GM12878 (cell line): ENCODE measurements at regions not wholly inside any gene's neighbourhood (a gene's known extent, or its start where the extent isn't known, plus 50 kb on each side); places are given as distances from the start of the nearest gene placed in this dataset.

ENCODE experiments used
- ATAC-seq: fragments of 200-7000 bp; cut with Tn5 transposase; 3 replicates; pipeline ENCODE4 v1.9.1; 2020; ENCODE audit warnings: mild to moderate bottlenecking, moderate library complexity
- BruUV-seq: library from RNA; stranded (reverse); fragments of 400-500 nt; replicated peaks from 2 replicates; lab custom pipeline; 2021; lab: Mats Ljungman, UMichigan
- CTCF ChIA-PET: fragments of 300-600 bp; sonication (Branson Sonifier 250); formaldehyde crosslinking; extraction: SDS; loops from one replicate; lab custom pipeline; 2021; ENCODE audit warnings: inconsistent platforms; lab: Yijun Ruan, JAX
- POLR2A ChIA-PET: fragments of 350-600 bp; formaldehyde crosslinking; extraction: SDS; loops from one replicate; lab custom pipeline; 2021; ENCODE audit warnings: inconsistent platforms; lab: Charles Lee
- RAD21 ChIA-PET: fragments of 300-600 bp; sonication (Branson Sonifier 250); formaldehyde crosslinking; loops from one replicate; lab custom pipeline; 2023; ENCODE audit warnings: antibody characterized with exemption; ENCODE audit not compliant: unreplicated experiment; lab: Charles Lee
- SMC1A ChIA-PET: fragments of 300-600 bp; sonication (Branson Sonifier 250); formaldehyde crosslinking; loops from one replicate; lab custom pipeline; 2023; ENCODE audit not compliant: unreplicated experiment, uncharacterized antibody; lab: Charles Lee
- DNase-seq: peaks from one replicate; pipeline ENCODE4 v3.0.0-alpha.2; 2011; ENCODE audit warnings: low read depth, low spot score
- FAIRE-seq: peaks from 3 replicates; lab custom pipeline; 2011; peaks lifted over from hg19 to GRCh38; lab: Jason Lieb, UNC
- H2AFZ ChIP-seq: 2 replicates; pipeline ENCODE4 v1.6.0; 2011; ENCODE audit warnings: low read depth, low read length, control low read depth; ENCODE audit not compliant: control insufficient read depth
- H3K27ac ChIP-seq: 2 replicates; pipeline ENCODE4 v1.5.1; 2011; ENCODE audit warnings: control low read depth; ENCODE audit not compliant: control insufficient read depth, insufficient read depth
- H3K27me3 ChIP-seq, 2 experiments: replicated peaks in 1 of 2; 2 replicates each; pipeline versions ENCODE4 v1.6.0 to v1.6.1; 2011; ENCODE audit warnings: low read length in 1 of 2; ENCODE audit not compliant: control insufficient read depth in 2 of 2, insufficient read depth in 2 of 2
- H3K36me3 ChIP-seq, 2 experiments: 2 replicates each; pipeline ENCODE4 v1.5.1; 2011; ENCODE audit warnings: low read length in 1 of 2; ENCODE audit not compliant: control insufficient read depth in 2 of 2, insufficient read depth in 2 of 2
- H3K4me1 ChIP-seq: 2 replicates; pipeline ENCODE4 v1.6.1; 2011; ENCODE audit warnings: mild to moderate bottlenecking, low read length, moderate library complexity, mixed read lengths; ENCODE audit not compliant: control insufficient read depth, insufficient read depth
- H3K4me2 ChIP-seq: 2 replicates; pipeline ENCODE4 v1.6.0; 2011; ENCODE audit warnings: control low read depth; ENCODE audit not compliant: control insufficient read depth, insufficient read depth
- H3K4me3 ChIP-seq: fragments of 200-600 bp; sonication (generic); 2 replicates; pipeline ENCODE4 v1.5.1; 2016
- H3K79me2 ChIP-seq: 2 replicates; pipeline ENCODE4 v1.6.0; 2011; ENCODE audit warnings: low read length; ENCODE audit not compliant: control insufficient read depth, insufficient read depth
- H3K9ac ChIP-seq: 2 replicates; pipeline ENCODE4 v1.8.0; 2011; ENCODE audit warnings: low read length, control low read depth, mixed read lengths; ENCODE audit not compliant: control insufficient read depth, insufficient read depth
- H3K9me3 ChIP-seq: replicated peaks from 3 replicates; pipeline ENCODE4 v1.5.1; 2011; ENCODE audit warnings: mild to moderate bottlenecking, low read length; ENCODE audit not compliant: control insufficient read depth, insufficient read depth
- H4K20me1 ChIP-seq: 2 replicates; pipeline ENCODE4 v1.6.0; 2011; ENCODE audit not compliant: control insufficient read depth, insufficient read depth
- CHD1 ChIP-seq: IDR thresholded peaks from 2 replicates; pipeline ENCODE4 v1.6.1; 2012; ENCODE audit warnings: low read depth, low read length, improper control_type of control experiment
- EGR1 ChIP-seq, 2 experiments: IDR thresholded peaks; 1 replicate in 1 of 2; 2 replicates in 1 of 2; pipeline ENCODE4 v1.6.1; 2011 to 2012; ENCODE audit warnings: low read depth in 2 of 2, low read length in 2 of 2, borderline replicate concordance in 1 of 2, mild to moderate bottlenecking in 1 of 2, moderate library complexity in 1 of 2
- GABPA ChIP-seq: IDR thresholded peaks from 2 replicates; pipeline ENCODE4 v1.6.1; 2014; ENCODE audit warnings: antibody characterized with exemption, low read depth, mild to moderate bottlenecking, inconsistent platforms
- JUND ChIP-seq: IDR thresholded peaks from 2 replicates; pipeline ENCODE4 v1.6.1; 2012; ENCODE audit warnings: low read depth, mild to moderate bottlenecking, low read length, improper control_type of control experiment, moderate library complexity
- LARP7 ChIP-seq: fragments of 450-650 bp; IDR thresholded peaks from 2 replicates; pipeline ENCODE4 v1.6.1; 2017; ENCODE audit warnings: mild to moderate bottlenecking
- SP1 ChIP-seq: IDR thresholded peaks from one replicate; pipeline ENCODE4 v1.6.1; 2011; ENCODE audit warnings: low read depth, low read length
- SUZ12 ChIP-seq: fragments of 200-600 bp; sonication (generic); IDR thresholded peaks from one replicate; pipeline ENCODE4 v1.6.1; 2018; ENCODE audit warnings: antibody characterized with exemption, mild to moderate bottlenecking; ENCODE audit not compliant: unreplicated experiment
- WGBS: methylation state at CpG from one replicate; pipeline ENCODE4 v1.1.6; 2016; ENCODE audit warnings: low lambda C conversion rate; ENCODE audit not compliant: insufficient replicate concordance, insufficient coverage; ENCODE audit errors: missing lambda C conversion rate; 5-methylcytosine and 5-hydroxymethylcytosine counted together
- in situ Hi-C: fragments of 300-500 bp; cut with MboI; formaldehyde crosslinking; loops from 9 replicates; pipeline ENCODE4 v1.14.3; 2018; ENCODE audit warnings: mixed read lengths
- intact Hi-C: fragments of 100-400 bp; cut with micrococcal nuclease; formaldehyde crosslinking; loops from one replicate; pipeline ENCODE4 v1.14.2; 2022; ENCODE audit not compliant: unreplicated experiment
- TF ChIP-seq, protein P1 (sequence below): fragments of 450-650 bp; IDR thresholded peaks from 2 replicates; pipeline ENCODE4 v1.6.1; 2017; ENCODE audit warnings: mild to moderate bottlenecking, moderate library complexity
- TF ChIP-seq, protein P2 (sequence below): fragments of 450-650 bp; IDR thresholded peaks from 2 replicates; pipeline ENCODE4 v1.6.1; 2014; ENCODE audit warnings: mild to moderate bottlenecking
- TF ChIP-seq, protein P3 (sequence below): fragments of 450-650 bp; IDR thresholded peaks from 2 replicates; pipeline ENCODE4 v1.6.1; 2018; ENCODE audit warnings: borderline replicate concordance, mild to moderate bottlenecking; ENCODE audit not compliant: partially characterized antibody

DNA sequence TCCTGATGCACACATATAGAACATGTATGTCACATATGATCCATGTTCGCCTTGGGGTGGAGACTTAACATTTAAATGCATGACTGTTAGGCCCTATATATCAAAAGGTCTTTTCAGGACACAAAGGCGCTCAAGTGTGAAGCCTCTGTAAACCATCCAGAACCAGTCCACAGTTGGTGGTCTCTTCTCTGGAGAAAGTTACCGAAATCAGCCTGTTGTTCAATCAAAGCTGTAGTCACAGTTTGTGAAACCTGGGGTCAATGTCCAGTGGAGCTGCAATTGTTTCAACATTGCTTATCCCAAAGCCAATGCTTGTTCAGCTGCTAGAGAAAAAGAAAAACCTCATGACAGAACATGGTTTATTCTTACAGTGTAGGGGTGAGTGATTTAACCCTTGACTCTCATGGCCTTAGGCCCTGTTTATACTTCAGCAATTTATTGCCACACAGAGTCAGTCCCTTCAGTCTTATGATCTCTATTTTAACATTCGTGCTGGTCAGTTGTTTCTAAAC lies 193.6 kb upstream of the CST7 start (continued):
- TF ChIP-seq, protein P1, sequence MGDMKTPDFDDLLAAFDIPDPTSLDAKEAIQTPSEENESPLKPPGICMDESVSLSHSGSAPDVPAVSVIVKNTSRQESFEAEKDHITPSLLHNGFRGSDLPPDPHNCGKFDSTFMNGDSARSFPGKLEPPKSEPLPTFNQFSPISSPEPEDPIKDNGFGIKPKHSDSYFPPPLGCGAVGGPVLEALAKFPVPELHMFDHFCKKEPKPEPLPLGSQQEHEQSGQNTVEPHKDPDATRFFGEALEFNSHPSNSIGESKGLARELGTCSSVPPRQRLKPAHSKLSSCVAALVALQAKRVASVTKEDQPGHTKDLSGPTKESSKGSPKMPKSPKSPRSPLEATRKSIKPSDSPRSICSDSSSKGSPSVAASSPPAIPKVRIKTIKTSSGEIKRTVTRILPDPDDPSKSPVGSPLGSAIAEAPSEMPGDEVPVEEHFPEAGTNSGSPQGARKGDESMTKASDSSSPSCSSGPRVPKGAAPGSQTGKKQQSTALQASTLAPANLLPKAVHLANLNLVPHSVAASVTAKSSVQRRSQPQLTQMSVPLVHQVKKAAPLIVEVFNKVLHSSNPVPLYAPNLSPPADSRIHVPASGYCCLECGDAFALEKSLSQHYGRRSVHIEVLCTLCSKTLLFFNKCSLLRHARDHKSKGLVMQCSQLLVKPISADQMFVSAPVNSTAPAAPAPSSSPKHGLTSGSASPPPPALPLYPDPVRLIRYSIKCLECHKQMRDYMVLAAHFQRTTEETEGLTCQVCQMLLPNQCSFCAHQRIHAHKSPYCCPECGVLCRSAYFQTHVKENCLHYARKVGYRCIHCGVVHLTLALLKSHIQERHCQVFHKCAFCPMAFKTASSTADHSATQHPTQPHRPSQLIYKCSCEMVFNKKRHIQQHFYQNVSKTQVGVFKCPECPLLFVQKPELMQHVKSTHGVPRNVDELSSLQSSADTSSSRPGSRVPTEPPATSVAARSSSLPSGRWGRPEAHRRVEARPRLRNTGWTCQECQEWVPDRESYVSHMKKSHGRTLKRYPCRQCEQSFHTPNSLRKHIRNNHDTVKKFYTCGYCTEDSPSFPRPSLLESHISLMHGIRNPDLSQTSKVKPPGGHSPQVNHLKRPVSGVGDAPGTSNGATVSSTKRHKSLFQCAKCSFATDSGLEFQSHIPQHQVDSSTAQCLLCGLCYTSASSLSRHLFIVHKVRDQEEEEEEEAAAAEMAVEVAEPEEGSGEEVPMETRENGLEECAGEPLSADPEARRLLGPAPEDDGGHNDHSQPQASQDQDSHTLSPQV, result no peak
- TF ChIP-seq EGR1 (IDR thresholded peaks at IDR 0.05; ENCODE audit: borderline replicate concordance in 1 of 2, low read depth in 2 of 2, low read length in 2 of 2), result no peak

DNA sequence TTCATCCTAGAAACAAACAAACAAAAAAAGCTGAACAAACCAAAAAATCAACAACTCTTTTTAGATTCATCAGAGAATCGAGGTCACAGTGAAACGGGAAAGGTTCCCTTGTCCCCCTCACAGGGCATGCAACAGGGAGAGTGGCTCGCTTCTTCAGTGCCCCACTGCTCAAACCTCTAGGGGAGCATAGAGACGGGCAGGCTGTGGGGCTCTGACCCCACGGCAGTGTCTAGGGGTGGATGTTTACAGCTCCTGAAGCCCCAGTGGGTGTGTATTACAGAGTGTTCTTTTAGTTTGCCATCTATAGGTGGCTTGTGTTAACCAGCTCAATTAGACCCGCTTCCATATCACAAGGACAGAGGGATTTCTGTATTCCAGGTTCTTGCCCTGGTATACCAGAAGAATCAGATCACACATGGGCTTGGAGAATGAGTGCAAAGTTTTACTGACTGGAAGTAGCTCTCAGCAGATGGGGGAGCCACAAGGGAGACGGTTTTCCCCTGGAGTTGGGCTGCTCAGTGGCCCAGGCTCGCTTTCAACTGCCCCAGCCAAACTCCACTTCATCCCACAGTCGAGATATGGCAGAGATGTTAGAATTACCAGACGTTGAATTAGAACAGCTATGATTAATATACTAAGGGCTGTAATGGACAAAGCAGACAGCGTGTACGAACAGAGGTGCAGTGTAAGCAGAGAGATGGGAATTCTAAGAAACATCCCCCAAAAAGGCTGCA lies 192.6 kb upstream of the CST7 start:
- DNase-seq (no peak), ATAC-seq (no peak), FAIRE-seq (no peak)
- H3K36me3 ChIP-seq, result no peaks in the 10 kb centered on the region
- CTCF ChIA-PET, result no interaction called here
- H3K79me2 ChIP-seq, result no peaks in the 10 kb centered on the region
- POLR2A ChIA-PET, result no interaction called here
- no peaks in the 10 kb centered on the region for H3K27me3 ChIP-seq
- H3K4me3 ChIP-seq, result no peak overlapping the region
- H3K9ac ChIP-seq, result no peak overlapping the region
- in situ Hi-C loops, result no loop called here
- H4K20me1 ChIP-seq, result no peaks in the 10 kb centered on the region
- SMC1A ChIA-PET, result interaction anchor here (0.6 kb wide), 1 partner anchor 229 kb away, joined by 3 read pairs; no protein-coding TSS in a partner anchor
- BruUV-seq, result no TSS peak
- H3K9me3 ChIP-seq, result no peaks in the 10 kb centered on the region; the same call in 2 of the 3 replicates
- 13% methylated on average over 12 of the region's 12 CpGs for WGBS
- RAD21 ChIA-PET, result no interaction called here
- H3K4me2 ChIP-seq, result no peak overlapping the region
- TF ChIP-seq, protein P2, sequence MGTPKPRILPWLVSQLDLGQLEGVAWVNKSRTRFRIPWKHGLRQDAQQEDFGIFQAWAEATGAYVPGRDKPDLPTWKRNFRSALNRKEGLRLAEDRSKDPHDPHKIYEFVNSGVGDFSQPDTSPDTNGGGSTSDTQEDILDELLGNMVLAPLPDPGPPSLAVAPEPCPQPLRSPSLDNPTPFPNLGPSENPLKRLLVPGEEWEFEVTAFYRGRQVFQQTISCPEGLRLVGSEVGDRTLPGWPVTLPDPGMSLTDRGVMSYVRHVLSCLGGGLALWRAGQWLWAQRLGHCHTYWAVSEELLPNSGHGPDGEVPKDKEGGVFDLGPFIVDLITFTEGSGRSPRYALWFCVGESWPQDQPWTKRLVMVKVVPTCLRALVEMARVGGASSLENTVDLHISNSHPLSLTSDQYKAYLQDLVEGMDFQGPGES, result no peak
- TF ChIP-seq CHD1 (no peak), LARP7 (no peak), JUND (no peak), GABPA (no peak), SUZ12 (no peak), SP1 (no peak)
- TF ChIP-seq, protein P3, sequence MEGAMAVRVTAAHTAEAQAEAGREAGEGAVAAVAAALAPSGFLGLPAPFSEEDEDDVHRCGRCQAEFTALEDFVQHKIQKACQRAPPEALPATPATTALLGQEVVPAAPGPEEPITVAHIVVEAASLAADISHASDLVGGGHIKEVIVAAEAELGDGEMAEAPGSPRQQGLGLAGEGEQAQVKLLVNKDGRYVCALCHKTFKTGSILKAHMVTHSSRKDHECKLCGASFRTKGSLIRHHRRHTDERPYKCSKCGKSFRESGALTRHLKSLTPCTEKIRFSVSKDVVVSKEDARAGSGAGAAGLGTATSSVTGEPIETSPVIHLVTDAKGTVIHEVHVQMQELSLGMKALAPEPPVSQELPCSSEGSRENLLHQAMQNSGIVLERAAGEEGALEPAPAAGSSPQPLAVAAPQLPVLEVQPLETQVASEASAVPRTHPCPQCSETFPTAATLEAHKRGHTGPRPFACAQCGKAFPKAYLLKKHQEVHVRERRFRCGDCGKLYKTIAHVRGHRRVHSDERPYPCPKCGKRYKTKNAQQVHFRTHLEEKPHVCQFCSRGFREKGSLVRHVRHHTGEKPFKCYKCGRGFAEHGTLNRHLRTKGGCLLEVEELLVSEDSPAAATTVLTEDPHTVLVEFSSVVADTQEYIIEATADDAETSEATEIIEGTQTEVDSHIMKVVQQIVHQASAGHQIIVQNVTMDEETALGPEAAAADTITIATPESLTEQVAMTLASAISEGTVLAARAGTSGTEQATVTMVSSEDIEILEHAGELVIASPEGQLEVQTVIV, result no peak
- no peak overlapping the region for H2AFZ ChIP-seq
- no peak overlapping the region for H3K27ac ChIP-seq
- no peaks in the 10 kb centered on the region for H3K4me1 ChIP-seq
- intact Hi-C loops, result no loop called here
